Activated CD8-positive, alpha-beta memory T cell treated with anti-CD3 and anti-CD28 coated beads for 4 hours (primary cell): ENCODE measurements at regions not wholly inside any gene's neighbourhood (a gene's known extent, or its start where the extent isn't known, plus 50 kb on each side); places are given as distances from the start of the nearest gene placed in this dataset.
"Not testable (repeated sequence)": the region's sequence is repeated elsewhere in the genome, so short reads cannot be mapped to it uniquely, and the experiment has no call there.

Experiments used
- DNase-seq, 2 donors: peaks; one replicate each; pipeline ENCODE4 v3.0.0-alpha.2; 2020; ENCODE audit warnings: low read depth in 2 of 2

GRCh38 chr14:105900398-105901160 is 374.2 kb downstream of the TMEM121 start:
- DNase-seq = no peak

- no peak for DNase-seq
Observed at GRCh38 chr14:105901226-105901625, 374.8 kb downstream of the TMEM121 start.

GRCh38 chr14:105902131-105902898 is 375.9 kb downstream of the TMEM121 start:
- DNase-seq = no peak

GRCh38 chr14:105902899-105903165 is 376.4 kb downstream of the TMEM121 start:
- not testable (repeated sequence) for DNase-seq

- DNase-seq = no peak
Observed at GRCh38 chr14:105903971-105904370, 377.6 kb downstream of the TMEM121 start.

- DNase-seq = no peak
Observed at GRCh38 chr14:105904379-105904778, 378.0 kb downstream of the TMEM121 start.

- DNase-seq = no peak
Observed at GRCh38 chr14:105905456-105905855, 379.1 kb downstream of the TMEM121 start.

- no peak for DNase-seq
Observed at GRCh38 chr14:105907276-105907675, 380.9 kb downstream of the TMEM121 start.

DNA sequence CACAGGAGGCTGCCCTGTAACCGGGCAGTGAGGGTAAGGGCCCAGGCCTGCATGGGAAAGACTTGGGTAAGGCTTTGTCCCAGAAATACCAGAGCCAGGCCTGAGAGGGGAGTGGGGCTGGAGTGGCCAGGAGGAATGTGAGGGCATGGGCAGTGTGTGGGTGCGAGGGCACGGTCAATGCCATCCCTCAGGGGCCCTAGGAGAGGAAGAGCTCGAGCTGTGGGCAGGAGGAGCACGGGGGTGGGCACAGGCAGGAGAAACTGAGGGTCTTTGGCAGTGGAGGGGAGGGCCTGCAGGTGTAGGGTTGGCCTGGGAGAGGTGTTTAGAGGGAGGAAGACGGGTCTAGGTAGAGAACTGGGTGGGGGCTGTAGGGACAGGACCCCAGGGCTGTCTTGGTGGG is 381.6 kb downstream of the TMEM121 start:
- DNase-seq = no peak

GRCh38 chr14:105908481-105908911 is 382.1 kb downstream of the TMEM121 start:
- no peak for DNase-seq

DNA sequence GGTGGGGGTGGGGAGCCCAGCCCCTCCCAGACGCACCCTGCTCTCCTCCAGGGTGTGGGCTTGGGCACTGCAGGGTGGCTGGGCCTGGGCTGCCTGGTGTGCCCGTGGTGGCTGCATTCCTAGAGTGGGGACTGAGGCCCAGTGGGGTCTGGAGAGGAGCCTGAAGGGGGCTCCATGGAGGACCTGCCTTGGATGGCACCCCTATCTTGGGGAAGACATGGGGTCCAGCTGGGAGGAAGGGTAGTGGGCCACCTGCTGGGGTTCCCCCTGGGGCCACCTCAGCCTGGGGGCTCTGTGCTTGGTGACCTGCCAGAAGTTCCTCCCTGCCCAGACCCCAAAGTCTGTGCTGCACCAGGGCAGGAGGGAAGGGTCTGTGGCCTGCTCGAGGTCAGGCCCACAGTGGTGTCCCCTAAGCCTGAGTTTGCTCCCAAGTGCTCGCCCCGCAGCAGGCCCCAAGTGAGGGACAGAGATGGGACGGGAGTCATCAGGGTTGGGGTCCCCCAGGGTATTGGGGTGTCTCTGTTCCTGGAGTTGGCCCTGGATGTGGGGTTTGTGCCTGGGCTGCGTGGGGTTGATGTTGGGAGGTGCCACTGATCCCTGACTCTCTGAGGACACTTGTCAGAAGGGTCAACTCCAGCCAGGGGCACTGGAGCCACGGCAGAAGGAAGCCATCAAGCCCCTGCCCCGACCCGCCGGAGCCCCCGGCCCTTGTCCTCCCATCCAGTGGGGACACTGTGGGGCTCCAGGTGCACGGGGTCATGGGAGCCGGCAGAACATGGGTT is 382.9 kb downstream of the TMEM121 start:
- no peak for DNase-seq

DNA sequence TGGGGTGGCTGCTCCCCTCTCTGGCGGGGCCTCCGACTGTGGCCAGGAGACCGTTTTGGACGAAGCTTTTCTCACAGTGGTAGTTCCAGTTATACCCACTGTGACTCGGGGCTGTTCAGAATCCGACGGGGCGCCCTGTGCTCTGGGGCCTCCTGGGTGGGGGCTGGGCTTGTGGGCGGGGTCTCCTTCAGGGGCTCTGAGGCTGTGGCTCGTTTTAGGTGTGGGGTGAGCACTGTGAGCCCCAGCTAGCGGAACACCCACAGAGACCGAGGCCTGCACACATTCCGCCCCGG is 383.4 kb downstream of the TMEM121 start:
- not testable (repeated sequence) for DNase-seq

- no peak for DNase-seq
Observed at GRCh38 chr14:105910426-105910825, 384.0 kb downstream of the TMEM121 start.

DNA sequence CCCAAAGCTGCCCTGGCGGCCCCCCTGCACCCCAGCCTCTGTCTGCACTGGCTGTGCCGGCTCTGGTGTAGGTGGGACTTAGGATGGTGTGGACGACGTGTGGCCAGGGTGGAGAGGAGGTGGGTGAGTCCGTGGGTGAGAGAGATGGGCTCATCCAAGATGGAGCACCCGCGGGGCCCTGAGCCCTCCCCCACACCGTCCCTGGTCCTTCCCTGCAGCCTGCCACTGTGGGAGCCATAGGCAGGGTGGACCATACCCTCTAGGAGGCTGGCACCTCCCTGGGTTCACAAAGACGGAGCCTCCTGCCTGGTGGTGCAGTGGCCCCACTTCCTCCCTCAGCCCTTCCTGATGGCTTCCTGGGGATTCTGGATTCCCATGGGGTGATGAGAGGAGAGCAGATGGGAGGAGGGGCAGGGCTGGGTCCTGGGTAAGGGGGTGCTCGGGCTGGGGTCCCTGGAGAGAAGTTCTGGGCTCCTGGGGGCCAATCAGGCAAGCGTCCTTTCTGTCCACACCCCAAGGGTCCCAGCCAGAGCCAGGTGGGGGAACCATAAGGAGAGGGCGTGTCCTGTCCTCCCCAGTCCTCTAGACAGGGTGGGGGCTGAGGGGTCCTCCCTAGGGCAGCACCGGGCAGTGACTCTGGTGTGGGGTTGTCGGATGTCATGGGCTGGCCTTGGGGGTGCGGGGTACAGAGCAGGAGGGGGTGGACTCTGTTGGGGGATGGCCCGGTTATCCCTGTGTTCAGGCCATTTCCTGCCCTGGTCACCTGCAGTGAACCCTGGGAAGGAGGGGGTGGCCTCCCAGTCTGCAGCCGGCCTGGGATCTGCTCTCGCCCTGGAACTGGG is 384.8 kb downstream of the TMEM121 start:
- no peak for DNase-seq

- not testable (repeated sequence) for DNase-seq
Observed at GRCh38 chr14:105911848-105912292, 385.5 kb downstream of the TMEM121 start.

- no peak for DNase-seq
Observed at GRCh38 chr14:105912641-105913180, 386.3 kb downstream of the TMEM121 start.

- no peak for DNase-seq
Observed at GRCh38 chr14:105913221-105913620, 386.8 kb downstream of the TMEM121 start.

- DNase-seq = no peak
Observed at GRCh38 chr14:105913861-105914260, 387.5 kb downstream of the TMEM121 start.

DNA sequence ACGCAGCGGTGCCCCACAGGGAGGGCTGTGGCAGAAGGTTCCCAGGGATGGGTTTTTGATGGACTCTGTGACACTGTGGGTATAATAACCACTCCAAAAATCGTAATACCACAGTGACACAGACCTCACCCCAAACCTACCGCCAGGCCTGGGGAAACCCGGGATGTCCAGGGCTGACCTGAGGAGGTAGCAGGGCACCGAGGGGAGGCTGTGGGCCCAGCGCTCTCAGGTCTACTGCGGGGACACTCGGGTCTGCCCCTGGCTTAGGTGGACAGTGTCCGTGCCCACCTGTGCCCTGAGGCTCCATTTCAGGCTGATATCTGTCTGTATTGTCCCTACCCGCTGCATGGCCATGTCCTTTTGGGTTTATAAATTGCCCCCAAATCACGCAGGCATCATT is 387.9 kb downstream of the TMEM121 start:
- not testable (repeated sequence) for DNase-seq

DNA sequence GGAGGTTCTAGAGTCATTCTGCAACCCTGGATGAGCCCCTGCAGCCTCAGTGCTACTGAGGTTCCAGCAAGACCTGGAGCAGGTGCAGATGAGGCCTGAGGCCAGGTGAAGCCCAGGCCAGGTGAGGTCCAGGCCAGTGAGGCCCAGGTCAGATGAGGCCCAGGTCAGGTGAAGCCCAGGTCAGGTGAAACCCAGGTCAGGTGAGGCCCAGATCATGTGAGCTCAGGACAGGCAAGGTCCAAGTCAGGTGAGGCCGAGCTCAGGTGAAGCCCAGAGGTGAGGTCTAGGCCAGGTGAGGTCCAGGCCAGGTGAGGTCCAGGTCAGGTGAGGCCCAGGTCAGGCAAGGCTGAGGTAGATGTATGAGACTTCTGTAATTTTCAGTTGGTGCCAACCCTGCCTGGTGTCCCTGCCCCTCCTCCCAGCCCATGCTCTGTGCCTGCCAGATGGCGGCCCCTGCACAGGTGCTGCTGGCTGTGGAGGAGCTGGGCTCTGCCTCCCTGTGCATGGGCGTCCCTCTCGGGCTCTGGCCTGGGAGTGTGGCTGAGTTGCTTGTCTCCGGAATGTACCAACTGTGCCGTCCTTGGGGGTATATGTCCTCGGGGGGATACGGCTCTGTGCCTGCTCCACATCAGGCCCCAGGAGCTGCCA is 388.5 kb downstream of the TMEM121 start:
- no peak for DNase-seq

DNA sequence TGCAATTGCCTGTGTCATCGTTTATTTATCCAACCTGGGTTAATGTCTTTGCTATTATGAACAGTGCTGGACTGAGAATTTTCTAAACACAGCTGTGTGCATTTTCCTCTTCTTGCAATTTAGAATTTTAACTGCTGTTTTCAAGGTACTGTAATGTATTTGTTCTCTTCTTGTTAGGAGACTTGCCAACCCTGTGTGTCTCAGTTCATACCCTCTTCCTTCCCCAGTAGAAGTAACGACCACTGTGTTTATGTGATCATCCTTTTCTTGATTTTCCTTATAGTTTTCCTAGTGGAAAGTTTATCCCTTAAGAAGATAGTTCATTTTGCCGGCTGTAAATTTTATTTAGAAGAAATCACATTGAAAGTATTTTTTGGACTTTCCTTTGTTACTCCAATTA is 389.2 kb downstream of the TMEM121 start:
- DNase-seq = not testable (repeated sequence)
